ENCODE measurements at regions not wholly inside any gene's neighbourhood (a gene's known extent, or its start where the extent isn't known, plus 50 kb on each side); places are given as distances from the start of the nearest gene placed in this dataset.

GRCh38 chr14:53855127-53855526, 101.5 kb downstream of the BMP4 start:
- Histone ChIP-seq H3K4me3 (ENCODE audit: low read depth, low read length) (no peak overlapping the region), H3K27ac (no peak overlapping the region), H3K27me3 (ENCODE audit: control insufficient read depth, insufficient read depth, low read length) (no peaks in the 10 kb centered on the region), H2AFZ (no peak overlapping the region), H3K4me2 (ENCODE audit: low read length) (no peak overlapping the region), H3K4me1 (no peaks in the 10 kb centered on the region), H3K36me3 (ENCODE audit: control insufficient read depth, insufficient read depth, low read length) (no peaks in the 10 kb centered on the region), H3K9me3 (ENCODE audit: control insufficient read depth, low read length) (no peaks in the 10 kb centered on the region), H3K79me2 (no peaks in the 10 kb centered on the region), H3K9ac (no peak overlapping the region)
- no peak for TF ChIP-seq CTCF (IDR thresholded peaks at IDR 0.05)

GRCh38 chr14:53851394-53852090, 105.1 kb downstream of the BMP4 start:
- H3K27ac ChIP-seq, result no peak overlapping the region
- H3K79me2 ChIP-seq, result no peaks in the 10 kb centered on the region
- no peak overlapping the region for H3K4me3 ChIP-seq (ENCODE audit: low read depth, low read length)
- TF ChIP-seq CTCF (IDR thresholded peaks at IDR 0.05), result no peak
- no peak overlapping the region for H3K4me2 ChIP-seq (ENCODE audit: low read length)
- H3K36me3 ChIP-seq (ENCODE audit: control insufficient read depth, insufficient read depth, low read length), result no peaks in the 10 kb centered on the region
- no peaks in the 10 kb centered on the region for H3K27me3 ChIP-seq (ENCODE audit: control insufficient read depth, insufficient read depth, low read length)
- no peaks in the 10 kb centered on the region for H3K4me1 ChIP-seq
- H3K9ac ChIP-seq, result no peak overlapping the region
- no peaks in the 10 kb centered on the region for H3K9me3 ChIP-seq (ENCODE audit: control insufficient read depth, low read length)
- no peak overlapping the region for H2AFZ ChIP-seq

GRCh38 chr14:53850714-53851296, 105.8 kb downstream of the BMP4 start:
- H3K27ac ChIP-seq, result no peak overlapping the region

GRCh38 chr14:53849549-53849948, 107.1 kb downstream of the BMP4 start:
- no peak for TF ChIP-seq CTCF (IDR thresholded peaks at IDR 0.05)
- Histone ChIP-seq H3K27me3 (ENCODE audit: control insufficient read depth, insufficient read depth, low read length) (no peaks in the 10 kb centered on the region), H3K4me3 (ENCODE audit: low read depth, low read length) (no peak overlapping the region), H3K4me1 (no peaks in the 10 kb centered on the region), H3K9me3 (ENCODE audit: control insufficient read depth, low read length) (no peaks in the 10 kb centered on the region), H3K4me2 (ENCODE audit: low read length) (no peak overlapping the region), H3K27ac (no peak overlapping the region), H3K36me3 (ENCODE audit: control insufficient read depth, insufficient read depth, low read length) (no peaks in the 10 kb centered on the region), H3K9ac (no peak overlapping the region), H2AFZ (no peak overlapping the region), H3K79me2 (no peaks in the 10 kb centered on the region)

More at GRCh38 chr14:53850714-53851296, 105.8 kb downstream of the BMP4 start:
- H3K79me2 ChIP-seq, result no peaks in the 10 kb centered on the region
- H3K27me3 ChIP-seq (ENCODE audit: control insufficient read depth, insufficient read depth, low read length), result no peaks in the 10 kb centered on the region
- no peak for TF ChIP-seq CTCF (IDR thresholded peaks at IDR 0.05)
- no peaks in the 10 kb centered on the region for H3K9me3 ChIP-seq (ENCODE audit: control insufficient read depth, low read length)
- no peaks in the 10 kb centered on the region for H3K36me3 ChIP-seq (ENCODE audit: control insufficient read depth, insufficient read depth, low read length)
- no peak overlapping the region for H3K9ac ChIP-seq
- no peak overlapping the region for H3K4me3 ChIP-seq (ENCODE audit: low read depth, low read length)
- no peaks in the 10 kb centered on the region for H3K4me1 ChIP-seq
- no peak overlapping the region for H3K4me2 ChIP-seq (ENCODE audit: low read length)
- H2AFZ ChIP-seq, result no peak overlapping the region

- H2AFZ ChIP-seq, result no peak overlapping the region
- no peaks in the 10 kb centered on the region for H3K36me3 ChIP-seq (ENCODE audit: control insufficient read depth, insufficient read depth, low read length)
- TF ChIP-seq CTCF (IDR thresholded peaks at IDR 0.05), result no peak
- H3K9me3 ChIP-seq (ENCODE audit: control insufficient read depth, low read length), result no peaks in the 10 kb centered on the region
- H3K4me2 ChIP-seq (ENCODE audit: low read length), result no peak overlapping the region
- no peak overlapping the region for H3K9ac ChIP-seq
- H3K79me2 ChIP-seq, result no peaks in the 10 kb centered on the region
- no peak overlapping the region for H3K4me3 ChIP-seq (ENCODE audit: low read depth, low read length)
- H3K27ac ChIP-seq, result no peak overlapping the region
- no peaks in the 10 kb centered on the region for H3K27me3 ChIP-seq (ENCODE audit: control insufficient read depth, insufficient read depth, low read length)
- no peaks in the 10 kb centered on the region for H3K4me1 ChIP-seq
Measured at GRCh38 chr14:53848854-53849253, 107.8 kb downstream of the BMP4 start.
